A549 (cell line): ENCODE measurements at regions not wholly inside any gene's neighbourhood (a gene's known extent, or its start where the extent isn't known, plus 50 kb on each side); places are given as distances from the start of the nearest gene placed in this dataset.
A peak's percentile ranks its signal among the peaks of the same experiment; 100 is the strongest.

ENCODE experiments used
- ATAC-seq, 2 experiments: fragments of 200-7000 bp in 1 of 2; fragments of >200 bp in 1 of 2; cut with Nextera tagmentation in 1 of 2; cut with Tn5 transposase in 1 of 2; 3 replicates each; pipeline versions ENCODE4 v1.8.0 to v1.9.1; 2018 to 2020; ENCODE audit warnings: mild to moderate bottlenecking in 1 of 2, moderate library complexity in 1 of 2
- CTCF ChIA-PET: fragments of 300-600 bp; sonication (Branson Sonifier 250); formaldehyde crosslinking; extraction: SDS; loops from one replicate; lab custom pipeline; 2021; ENCODE audit warnings: antibody characterized with exemption, inconsistent platforms; lab: Yijun Ruan, JAX
- POLR2A ChIA-PET: fragments of 350-600 bp; formaldehyde crosslinking; extraction: SDS; loops from one replicate; lab custom pipeline; 2021; ENCODE audit warnings: antibody characterized with exemption, inconsistent platforms; lab: Yijun Ruan, JAX
- DNase-seq, 2 experiments: peaks; one replicate each; pipeline versions ENCODE4 v3.0.0 to v3.0.0-alpha.2; 2011 to 2016; ENCODE audit warnings: low read depth in 1 of 2, low spot score in 1 of 2
- FAIRE-seq: peaks from 2 replicates; lab custom pipeline; 2011; peaks lifted over from hg19 to GRCh38; lab: Jason Lieb, UNC
- H3K27ac ChIP-seq, 2 experiments: fragments of >200 bp; sonication (Bioruptor Twin); formaldehyde crosslinking; 3 replicates each; pipeline ENCODE4 v1.5.1; 2016 to 2017
- H3K4me1 ChIP-seq: fragments of >200 bp; sonication (Bioruptor Twin); formaldehyde crosslinking; 3 replicates; pipeline ENCODE4 v1.6.1; 2016
- H3K4me2 ChIP-seq: fragments of >200 bp; sonication (Bioruptor Twin); formaldehyde crosslinking; 3 replicates; pipeline ENCODE4 v1.6.1; 2016
- H3K4me3 ChIP-seq: fragments of >200 bp; sonication (Bioruptor Twin); formaldehyde crosslinking; 3 replicates; pipeline ENCODE4 v1.5.1; 2016
- H3K9me3 ChIP-seq: fragments of >200 bp; sonication (Bioruptor Twin); formaldehyde crosslinking; 3 replicates; pipeline ENCODE4 v1.6.1; 2016
- BHLHE40 ChIP-seq: IDR thresholded peaks from 2 replicates; pipeline ENCODE4 v1.6.1; 2012; ENCODE audit warnings: low read depth, low read length, inconsistent platforms
- CBX2 ChIP-seq: fragments of 200-600 bp; sonication (generic); IDR thresholded peaks from 2 replicates; pipeline ENCODE4 v1.6.1; 2016; ENCODE audit warnings: low read depth, mild to moderate bottlenecking, borderline replicate concordance
- CBX8 ChIP-seq: fragments of 200-600 bp; sonication (generic); IDR thresholded peaks from 2 replicates; pipeline ENCODE4 v1.6.1; 2016
- CHD4 ChIP-seq: fragments of 200-600 bp; sonication (generic); IDR thresholded peaks from 2 replicates; pipeline ENCODE4 v1.6.1; 2016; ENCODE audit warnings: antibody characterized with exemption, mild to moderate bottlenecking, borderline replicate concordance
- EHMT2 ChIP-seq: fragments of 200-600 bp; sonication (generic); IDR thresholded peaks from 2 replicates; pipeline ENCODE4 v1.6.1; 2016; ENCODE audit warnings: antibody characterized with exemption, low read depth, mild to moderate bottlenecking, moderate library complexity
- ELK1 ChIP-seq: fragments of 150-350 bp; IDR thresholded peaks from 2 replicates; pipeline ENCODE4 v1.6.1; 2014; ENCODE audit warnings: low read depth, mild to moderate bottlenecking, low read length
- EP300 ChIP-seq, 2 experiments: fragments of >200 bp; sonication (Bioruptor Twin); formaldehyde crosslinking; IDR thresholded peaks; 2 replicates in 1 of 2; 3 replicates in 1 of 2; pipeline ENCODE4 v1.6.1; 2016 to 2017
- FOSL2 ChIP-seq, 2 experiments: fragments of 450-650 bp in 1 of 2; fragments of >200 bp in 1 of 2; sonication (Bioruptor Twin) in 1 of 2; formaldehyde crosslinking; IDR thresholded peaks; 2 replicates each; pipeline versions ENCODE4 v1.5.0 to v1.6.1; 2016 to 2020; ENCODE audit warnings: mild to moderate bottlenecking in 1 of 2, moderate library complexity in 1 of 2
- GATA3 ChIP-seq: IDR thresholded peaks from 2 replicates; pipeline ENCODE4 v1.6.1; 2012; ENCODE audit warnings: borderline replicate concordance
- HDAC2 ChIP-seq: fragments of 200-600 bp; sonication (generic); IDR thresholded peaks from 2 replicates; pipeline ENCODE4 v1.6.1; 2016
- HOXA7 ChIP-seq: fragments of 250-450 bp; sonication (Bioruptor Pico); IDR thresholded peaks from 2 replicates; pipeline ENCODE4 v1.5.0; 2020; ENCODE audit warnings: mild to moderate bottlenecking, moderate library complexity
- JUNB ChIP-seq: fragments of >200 bp; sonication (Bioruptor Twin); formaldehyde crosslinking; IDR thresholded peaks from 2 replicates; pipeline ENCODE4 v1.6.1; 2016
- KDM5A ChIP-seq: fragments of 200-600 bp; sonication (generic); IDR thresholded peaks from 2 replicates; pipeline ENCODE4 v1.6.1; 2016; ENCODE audit warnings: antibody characterized with exemption, mild to moderate bottlenecking
- MAZ ChIP-seq: fragments of 150-350 bp; IDR thresholded peaks from 2 replicates; pipeline ENCODE4 v1.6.1; 2014; ENCODE audit warnings: antibody characterized with exemption, low read depth, low read length, borderline replicate concordance
- MYC ChIP-seq: IDR thresholded peaks from 2 replicates; pipeline ENCODE4 v1.6.1; 2012; ENCODE audit warnings: mild to moderate bottlenecking, inconsistent platforms, low read length, improper control_type of control experiment, borderline replicate concordance
- NR3C1 ChIP-seq: fragments of >200 bp; sonication (Bioruptor Twin); formaldehyde crosslinking; IDR thresholded peaks from 3 replicates; pipeline ENCODE4 v1.6.1; 2017
- RAD21 ChIP-seq, 2 experiments: fragments of >200 bp in 1 of 2; sonication (Bioruptor Twin) in 1 of 2; formaldehyde crosslinking in 1 of 2; IDR thresholded peaks in 1 of 2; conservative IDR thresholded peaks in 1 of 2; 2 replicates in 1 of 2; 3 replicates in 1 of 2; pipeline ENCODE4 v1.6.1; 2012 to 2018; ENCODE audit warnings: inconsistent platforms in 1 of 2
- RARB ChIP-seq: fragments of 250-450 bp; sonication (Bioruptor Pico); IDR thresholded peaks from 2 replicates; pipeline ENCODE4 v1.8.0; 2021; ENCODE audit warnings: mild to moderate bottlenecking, moderate library complexity
- REST ChIP-seq: fragments of 200-600 bp; sonication (generic); IDR thresholded peaks from 2 replicates; pipeline ENCODE4 v1.6.1; 2016; ENCODE audit warnings: antibody characterized with exemption, mild to moderate bottlenecking, moderate library complexity
- SMC3 ChIP-seq: fragments of >200 bp; sonication (Bioruptor Twin); formaldehyde crosslinking; IDR thresholded peaks from 3 replicates; pipeline ENCODE4 v1.6.1; 2018; ENCODE audit warnings: inconsistent platforms
- SREBF2 ChIP-seq: fragments of 450-650 bp; IDR thresholded peaks from 2 replicates; pipeline ENCODE4 v1.6.1; 2014; ENCODE audit warnings: mild to moderate bottlenecking, moderate library complexity
- TP53 ChIP-seq: fragments of 250-450 bp; sonication (Bioruptor Pico); IDR thresholded peaks from 2 replicates; pipeline ENCODE4 v1.5.0; 2021; ENCODE audit warnings: mild to moderate bottlenecking, moderate library complexity
- USF2 ChIP-seq: fragments of 450-650 bp; IDR thresholded peaks from 2 replicates; pipeline ENCODE4 v1.6.1; 2014; ENCODE audit warnings: antibody characterized with exemption
- ZC3H11A ChIP-seq: fragments of 450-650 bp; IDR thresholded peaks from 2 replicates; pipeline ENCODE4 v1.6.1; 2014; ENCODE audit warnings: antibody characterized with exemption, mild to moderate bottlenecking
- ZNF302 ChIP-seq: fragments of 250-450 bp; sonication (Bioruptor Pico); IDR thresholded peaks from 2 replicates; pipeline ENCODE4 v1.9.0; 2021; ENCODE audit warnings: inconsistent platforms, mild to moderate bottlenecking, moderate library complexity
- WGBS: methylation state at CpG from one replicate; pipeline ENCODE4 v1.1.6; 2017; ENCODE audit errors: missing lambda C conversion rate; 5-methylcytosine and 5-hydroxymethylcytosine counted together

- no peak for TF ChIP-seq TP53 (CRISPR knock-in tag)
- peak; percentile 42 to 51; a peak in 2 of 5 replicates for TF ChIP-seq EP300 (IDR thresholded peaks at IDR 0.05)
- TF ChIP-seq NR3C1: no peak
- TF ChIP-seq CBX8: no peak
- TF ChIP-seq REST: no peak
- TF ChIP-seq ZNF302 (CRISPR knock-in tag): no peak
- peak; percentile 80 for TF ChIP-seq GATA3
- peak in 1 of 2 experiments; percentile 57; a peak in 4 of 5 replicates for TF ChIP-seq RAD21 (conservative IDR thresholded peaks at IDR 0.05 in 1 of 2, IDR thresholded peaks at IDR 0.05 in 1 of 2)
- TF ChIP-seq MYC: no peak
- TF ChIP-seq MAZ: no peak
- no peak for TF ChIP-seq HDAC2
- TF ChIP-seq BHLHE40: no peak
- TF ChIP-seq ELK1: no peak
- no peak for TF ChIP-seq SREBF2
- no peak for TF ChIP-seq FOSL2 (IDR thresholded peaks at IDR 0.05)
- no peak for TF ChIP-seq FOSL2 (CRISPR knock-in tag; IDR thresholded peaks at IDR 0.05)
- no peak for TF ChIP-seq USF2
- TF ChIP-seq SMC3: peak; percentile 41
- TF ChIP-seq HOXA7 (CRISPR knock-in tag): no peak
Measured at GRCh38 chr2:217331523-217332416, 471.9 kb upstream of the TNP1 start (continued).

- ChIA-PET POLR2A (no interaction called here), CTCF (no interaction called here)
- Histone ChIP-seq H3K4me3 (no peak overlapping the region), H3K27ac (peak overlapping the region; percentile 83 to 84), H3K4me1 (peaks cover 55% of the 10 kb centered on the region), H3K4me2 (peak overlapping the region; percentile 60; the same call in 2 of the 3 replicates), H3K9me3 (no peaks in the 10 kb centered on the region)
- no peak for FAIRE-seq
- 89% methylated on average over 9 of the region's 9 CpGs for WGBS
- TF ChIP-seq ZC3H11A (no peak), RARB (CRISPR knock-in tag) (no peak), CBX2 (no peak), KDM5A (no peak), EHMT2 (no peak), CHD4 (no peak), FOSL2 (IDR thresholded peaks at IDR 0.05) (no peak), FOSL2 (CRISPR knock-in tag; IDR thresholded peaks at IDR 0.05) (no peak), SREBF2 (no peak), JUNB (no peak), HDAC2 (no peak), HOXA7 (CRISPR knock-in tag) (no peak), ELK1 (no peak)
- peak in 1 of 2 experiments; percentile 28 for DNase-seq
- no peak for ATAC-seq
Measured at GRCh38 chr2:217330647-217331046, 470.8 kb upstream of the TNP1 start.
